BLaER1 treated with 17β-estradiol and CSF1 and Interleukin-3, amounts not matched to agents 10 nM and 100 nM (cell line): ENCODE measurements at regions not wholly inside any gene's neighbourhood (a gene's known extent, or its start where the extent isn't known, plus 50 kb on each side); places are given as distances from the start of the nearest gene placed in this dataset.

Experiments
- H3K27ac ChIP-seq, 11 experiments: shearing (Covaris generic); formaldehyde crosslinking; 2 replicates each; pipeline ENCODE4 v1.8.1; 2022
- H3K27me3 ChIP-seq, 11 experiments: shearing (Covaris generic); formaldehyde crosslinking; 2 replicates each; pipeline ENCODE4 v1.8.1; 2022
- H3K36me3 ChIP-seq, 11 experiments: shearing (Covaris generic); formaldehyde crosslinking; 2 replicates each; pipeline ENCODE4 v1.8.1; 2022
- H3K4me1 ChIP-seq, 10 experiments: shearing (Covaris generic); formaldehyde crosslinking; 2 replicates each; pipeline ENCODE4 v1.8.1; 2022
- H3K4me2 ChIP-seq, 11 experiments: shearing (Covaris generic); formaldehyde crosslinking; 2 replicates each; pipeline ENCODE4 v1.8.1; 2022
- H3K4me3 ChIP-seq, 10 experiments: shearing (Covaris generic); formaldehyde crosslinking; 2 replicates each; pipeline ENCODE4 v1.8.1; 2022
- H3K9ac ChIP-seq, 11 experiments: shearing (Covaris generic); formaldehyde crosslinking; 2 replicates each; pipeline ENCODE4 v1.8.1; 2022
- H3K9me3 ChIP-seq, 11 experiments: shearing (Covaris generic); formaldehyde crosslinking; replicated peaks in 1 of 11; 2 replicates each; pipeline ENCODE4 v1.8.1; 2022
- H4K20me1 ChIP-seq, 11 experiments: shearing (Covaris generic); formaldehyde crosslinking; 2 replicates each; pipeline ENCODE4 v1.8.1; 2022
- Cebpa-rat ChIP-seq, 11 experiments: shearing (Covaris generic); IDR thresholded peaks; 2 replicates each; pipeline ENCODE4 v1.8.1; 2022

DNA sequence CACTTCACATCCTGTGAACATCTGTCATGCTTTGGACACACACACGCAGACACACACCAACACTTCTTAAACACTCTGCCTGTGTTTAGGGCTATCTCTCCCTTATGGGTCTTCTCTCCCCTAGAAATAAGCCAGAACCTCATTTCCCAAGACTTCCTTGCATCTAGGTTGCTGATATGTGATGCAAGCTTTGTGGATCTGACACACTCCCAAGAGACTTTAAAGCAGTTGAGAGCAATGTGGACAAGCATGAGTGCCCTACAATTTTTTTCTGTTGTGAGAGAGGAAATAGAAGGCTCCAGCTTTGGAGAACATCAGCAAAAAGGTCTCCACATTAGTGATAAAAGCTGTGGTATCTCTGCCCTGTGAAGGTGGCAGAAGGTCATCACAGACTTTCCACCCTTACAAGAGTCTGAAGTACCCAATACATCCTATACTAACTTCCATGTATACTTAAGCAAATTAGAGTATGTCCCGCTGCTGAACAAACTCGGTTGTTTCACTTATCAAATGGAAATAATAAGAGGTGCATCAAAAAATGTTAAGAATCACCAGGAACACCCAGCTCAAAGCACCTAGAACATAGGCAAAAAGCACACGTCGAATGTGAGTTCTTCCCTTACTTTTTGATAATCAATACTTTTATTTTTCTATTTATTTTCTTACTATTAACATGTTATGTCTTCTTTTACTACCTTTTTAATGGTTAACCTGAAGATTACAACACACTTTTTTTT, 267.6 kb downstream of the SETD4 start:
- H3K4me2 ChIP-seq = peak overlapping the region; percentile 3 to 80 (median 69); a peak in 21 of 22 replicates
- peaks cover 12 to 35% (median 29%) of the 10 kb centered on the region in 10 experiments for H3K4me1 ChIP-seq
- peaks cover 10 to 38% (median 25%) of the 10 kb centered on the region in 11 experiments for H3K9me3 ChIP-seq
- H3K27me3 ChIP-seq = no peaks in the 10 kb centered on the region
- H3K9ac ChIP-seq = peak overlapping the region in 8 of 11 experiments; percentile 48 to 78 (median 68); a peak in 16 of 22 replicates
- H3K36me3 ChIP-seq = no peaks in the 10 kb centered on the region
- H3K4me3 ChIP-seq = peak overlapping the region in 1 of 10 experiments; percentile 29; a peak in 1 of 20 replicates
- peak overlapping the region in 8 of 11 experiments; percentile 73 to 94 (median 87); a peak in 17 of 22 replicates for H3K27ac ChIP-seq
- H4K20me1 ChIP-seq = no peaks in the 10 kb centered on the region
- TF ChIP-seq Cebpa-rat (IDR thresholded peaks at IDR 0.05) = peak in 8 of 11 experiments; percentile 69 to 97 (median 93); a peak in 15 of 22 replicates

DNA sequence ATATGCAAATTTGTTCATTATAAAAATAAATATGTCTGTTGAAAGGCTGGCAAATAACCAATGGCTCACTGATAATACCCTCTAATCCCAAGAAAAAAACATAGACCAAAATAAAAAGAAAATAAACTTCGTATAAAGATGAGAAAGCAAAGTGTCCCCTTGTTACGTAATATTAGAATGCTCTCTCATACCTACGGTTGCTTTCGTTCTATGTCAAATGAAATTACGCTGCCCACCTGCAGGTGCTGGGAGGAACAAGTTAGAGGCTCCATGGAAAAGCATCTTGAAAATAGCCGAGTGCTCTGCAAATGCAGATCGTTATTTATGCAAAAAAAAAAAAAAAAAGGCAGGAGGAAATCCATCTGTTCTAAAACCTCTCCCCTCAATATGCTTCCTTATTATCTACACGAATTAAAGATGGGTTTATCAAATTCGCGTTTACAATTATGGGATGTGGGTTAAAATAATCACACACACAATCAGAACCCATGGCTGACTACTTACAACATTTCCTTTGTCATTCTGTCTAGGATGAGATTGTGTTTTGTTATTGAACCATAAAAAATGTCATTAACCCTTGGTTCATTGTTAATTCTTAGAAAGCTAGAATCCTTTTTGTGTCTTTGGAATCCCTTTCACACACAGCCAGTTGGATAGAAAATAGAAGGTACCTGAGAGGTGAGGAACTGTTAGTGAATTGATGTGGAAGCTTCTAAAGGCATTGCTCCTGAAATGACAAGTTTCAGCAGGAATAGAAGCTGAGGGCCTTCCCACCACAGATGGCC, 268.6 kb downstream of the SETD4 start:
- no peaks in the 10 kb centered on the region for H3K36me3 ChIP-seq
- H3K4me1 ChIP-seq = peaks cover 12 to 35% (median 29%) of the 10 kb centered on the region in 10 experiments
- TF ChIP-seq Cebpa-rat (IDR thresholded peaks at IDR 0.05) = peak in 3 of 11 experiments; percentile 41 to 60 (median 44); a peak in 2 of 22 replicates
- no peaks in the 10 kb centered on the region for H4K20me1 ChIP-seq
- peak overlapping the region in 8 of 11 experiments; percentile 73 to 94 (median 87); a peak in 16 of 22 replicates for H3K27ac ChIP-seq
- H3K4me3 ChIP-seq = no peak overlapping the region
- peak overlapping the region; percentile 3 to 80 (median 69); a peak in 20 of 22 replicates for H3K4me2 ChIP-seq
- no peaks in the 10 kb centered on the region for H3K27me3 ChIP-seq
- H3K9ac ChIP-seq = peak overlapping the region in 8 of 11 experiments; percentile 48 to 78 (median 68); a peak in 16 of 22 replicates
- peaks cover 14 to 38% (median 27%) of the 10 kb centered on the region in 11 experiments for H3K9me3 ChIP-seq

DNA sequence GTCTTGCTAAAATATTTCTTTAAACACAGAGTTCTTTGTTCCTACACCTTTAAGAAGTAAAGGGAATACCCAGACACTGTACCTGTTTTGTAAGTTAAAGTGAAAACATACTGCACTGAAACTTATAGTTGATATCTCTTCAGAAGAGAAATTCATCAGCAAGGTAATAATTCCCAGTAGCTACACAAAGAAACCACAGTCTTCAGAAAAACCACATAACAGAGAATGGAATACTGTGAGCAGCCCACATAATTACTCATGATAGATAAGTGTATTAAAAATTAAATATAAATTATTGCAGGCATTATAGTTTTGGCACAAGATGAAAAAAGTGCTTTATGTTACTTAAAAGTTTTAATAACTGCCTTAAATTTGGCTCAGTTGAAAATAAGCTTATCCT, 276.6 kb downstream of the SETD4 start:
- no peaks in the 10 kb centered on the region for H4K20me1 ChIP-seq
- no peaks in the 10 kb centered on the region for H3K36me3 ChIP-seq
- H3K9me3 ChIP-seq = peaks cover 0 to 10% (median 4%) of the 10 kb centered on the region in 11 experiments; a peak in 13 of 22 replicates
- H3K4me3 ChIP-seq = no peak overlapping the region
- no peak overlapping the region for H3K9ac ChIP-seq
- H3K27me3 ChIP-seq = no peaks in the 10 kb centered on the region
- H3K27ac ChIP-seq = no peak overlapping the region
- TF ChIP-seq Cebpa-rat (IDR thresholded peaks at IDR 0.05) = no peak
- no peak overlapping the region for H3K4me2 ChIP-seq
- peaks cover 16 to 20% (median 18%) of the 10 kb centered on the region in 10 experiments for H3K4me1 ChIP-seq

DNA sequence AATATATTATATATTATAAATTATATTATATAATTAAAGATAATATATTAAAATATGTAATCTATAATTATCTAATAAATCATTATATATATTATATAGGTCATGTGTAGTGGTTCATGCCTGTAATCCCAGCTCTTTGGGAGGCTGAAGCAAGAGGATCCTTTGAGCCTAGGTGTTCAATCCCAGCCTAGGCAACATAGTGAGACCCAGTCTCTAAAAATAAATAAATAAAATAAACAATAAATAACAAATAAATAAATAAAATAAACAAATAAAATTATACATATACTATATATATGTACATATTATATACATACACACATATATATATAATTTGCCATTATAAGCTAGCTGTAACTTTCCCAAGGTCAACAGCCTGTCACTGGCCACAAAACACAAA, 277.7 kb downstream of the SETD4 start:
- Histone ChIP-seq H3K27me3 (no peaks in the 10 kb centered on the region), H4K20me1 (no peaks in the 10 kb centered on the region), H3K4me1 (peaks cover 16 to 20% (median 18%) of the 10 kb centered on the region in 10 experiments), H3K27ac (no peak overlapping the region), H3K4me2 (no peak overlapping the region), H3K9me3 (peaks cover 0 to 18% (median 12%) of the 10 kb centered on the region in 11 experiments; a peak in 16 of 22 replicates), H3K9ac (no peak overlapping the region), H3K36me3 (no peaks in the 10 kb centered on the region), H3K4me3 (no peak overlapping the region)
- TF ChIP-seq Cebpa-rat (IDR thresholded peaks at IDR 0.05) = no peak

DNA sequence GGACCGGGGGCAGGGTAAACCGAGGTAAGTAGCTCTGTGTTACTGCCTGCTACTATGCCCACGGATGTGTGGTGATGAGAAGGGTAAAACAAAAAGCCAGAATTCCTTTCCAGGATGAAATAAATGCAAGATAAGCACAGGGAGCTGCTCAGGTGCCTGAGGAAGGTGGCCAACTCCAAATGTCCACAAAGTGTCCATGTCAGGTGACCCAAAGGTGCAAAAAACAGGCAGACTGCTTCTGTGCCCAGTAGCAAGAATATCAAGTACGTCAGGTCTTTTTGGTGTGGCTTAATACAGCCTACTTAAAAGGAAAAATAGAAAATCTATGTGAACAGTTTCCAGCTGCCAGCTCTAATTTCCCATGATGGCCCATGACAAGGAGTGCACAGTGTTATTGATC, 279.3 kb downstream of the SETD4 start:
- peak overlapping the region in 4 of 11 experiments; percentile 6 to 45 (median 38); a peak in 1 of 22 replicates for H3K27ac ChIP-seq

DNA sequence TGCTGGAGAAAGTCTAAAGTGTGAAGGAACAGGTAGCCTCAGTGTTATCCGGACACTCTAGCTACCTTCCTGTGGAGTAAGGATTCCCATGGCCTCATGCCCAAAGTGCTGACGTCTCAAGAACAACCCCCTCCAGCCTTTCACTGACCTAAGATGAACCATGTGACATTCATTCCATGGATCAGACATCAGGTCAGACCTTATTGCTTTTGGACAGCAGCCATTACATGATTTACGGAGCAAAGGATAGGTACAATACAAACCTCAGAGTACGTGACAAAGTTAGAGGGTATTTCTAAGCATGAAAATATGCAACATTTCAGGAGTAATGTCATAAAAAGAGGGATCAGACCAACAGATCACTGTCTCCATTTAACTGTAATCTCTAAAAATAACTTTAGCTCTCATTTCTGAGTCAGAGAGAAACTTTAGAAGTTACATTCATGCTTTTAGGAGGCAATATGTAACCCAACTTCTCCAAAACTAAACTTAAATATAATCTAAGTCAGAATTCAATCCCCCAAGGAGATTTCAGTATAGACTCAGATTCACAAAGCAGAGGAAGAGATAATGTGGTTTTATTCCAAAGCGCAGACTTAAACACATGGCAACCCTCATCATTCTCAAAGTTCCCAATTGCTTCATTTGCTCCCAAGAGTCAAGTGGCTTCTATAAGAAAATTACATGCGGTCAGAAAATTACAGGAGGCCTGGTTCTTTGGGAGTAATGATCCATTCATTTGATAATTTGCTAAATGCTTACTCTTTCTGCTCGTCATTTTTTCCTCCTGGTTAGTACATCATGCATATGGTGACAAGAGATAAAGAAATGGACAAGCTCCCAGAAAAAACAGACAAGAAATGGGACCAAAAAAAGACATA, 280.4 kb downstream of the SETD4 start:
- no peak for TF ChIP-seq Cebpa-rat (IDR thresholded peaks at IDR 0.05)
- peaks cover 0 to 17% (median 14%) of the 10 kb centered on the region in 11 experiments; a peak in 14 of 22 replicates for H3K9me3 ChIP-seq

More for the DNA sequence above, 279.3 kb downstream of the SETD4 start:
- Histone ChIP-seq H3K4me3 (no peak overlapping the region), H3K27me3 (no peaks in the 10 kb centered on the region), H3K9me3 (peaks cover 0 to 17% (median 14%) of the 10 kb centered on the region in 11 experiments; a peak in 14 of 22 replicates), H3K9ac (no peak overlapping the region), H3K4me2 (peak overlapping the region in 9 of 11 experiments; percentile 38 to 59 (median 51); a peak in 18 of 22 replicates), H4K20me1 (no peaks in the 10 kb centered on the region), H3K4me1 (peaks cover 16 to 20% (median 18%) of the 10 kb centered on the region in 10 experiments), H3K36me3 (no peaks in the 10 kb centered on the region)
- TF ChIP-seq Cebpa-rat (IDR thresholded peaks at IDR 0.05) = no peak

DNA sequence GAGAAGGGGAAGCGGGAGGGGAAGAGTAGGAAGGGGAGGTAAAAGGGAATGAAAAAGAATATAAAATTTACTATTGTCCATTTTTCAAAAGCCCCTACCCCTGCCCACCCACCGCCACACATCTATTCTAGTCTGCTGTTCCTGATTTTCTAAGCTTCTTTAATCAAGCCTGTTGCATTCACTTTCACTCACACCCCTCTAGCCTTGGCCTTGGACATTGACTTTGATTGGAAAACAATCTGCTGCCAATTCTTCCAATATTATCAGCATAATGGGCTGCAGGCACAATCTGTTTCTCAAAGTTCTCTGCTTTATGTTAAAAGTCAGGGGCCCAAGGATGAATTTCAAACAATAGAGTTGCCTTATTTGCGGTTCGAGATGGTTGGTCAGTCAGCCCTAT, 281.2 kb downstream of the SETD4 start:
- H3K4me1 ChIP-seq = peaks cover 16 to 20% (median 18%) of the 10 kb centered on the region in 10 experiments
- peaks cover 0 to 17% (median 14%) of the 10 kb centered on the region in 11 experiments; a peak in 14 of 22 replicates for H3K9me3 ChIP-seq
- no peaks in the 10 kb centered on the region for H4K20me1 ChIP-seq
- H3K9ac ChIP-seq = no peak overlapping the region
- H3K36me3 ChIP-seq = no peaks in the 10 kb centered on the region
- H3K4me3 ChIP-seq = no peak overlapping the region
- H3K27me3 ChIP-seq = no peaks in the 10 kb centered on the region
- peak overlapping the region in 5 of 11 experiments; percentile 40 to 61 (median 45); a peak in 6 of 22 replicates for H3K27ac ChIP-seq
- H3K4me2 ChIP-seq = peak overlapping the region; percentile 38 to 59 (median 51); a peak in 13 of 22 replicates
- no peak for TF ChIP-seq Cebpa-rat (IDR thresholded peaks at IDR 0.05)

More for the DNA sequence above, 280.4 kb downstream of the SETD4 start:
- Histone ChIP-seq H3K4me2 (peak overlapping the region; percentile 38 to 59 (median 51)), H3K27me3 (no peaks in the 10 kb centered on the region), H3K36me3 (no peaks in the 10 kb centered on the region), H3K4me3 (no peak overlapping the region), H3K27ac (peak overlapping the region in 10 of 11 experiments; percentile 12 to 61 (median 38); a peak in 13 of 22 replicates), H3K9ac (no peak overlapping the region), H4K20me1 (no peaks in the 10 kb centered on the region), H3K4me1 (peaks cover 16 to 20% (median 18%) of the 10 kb centered on the region in 10 experiments)

DNA sequence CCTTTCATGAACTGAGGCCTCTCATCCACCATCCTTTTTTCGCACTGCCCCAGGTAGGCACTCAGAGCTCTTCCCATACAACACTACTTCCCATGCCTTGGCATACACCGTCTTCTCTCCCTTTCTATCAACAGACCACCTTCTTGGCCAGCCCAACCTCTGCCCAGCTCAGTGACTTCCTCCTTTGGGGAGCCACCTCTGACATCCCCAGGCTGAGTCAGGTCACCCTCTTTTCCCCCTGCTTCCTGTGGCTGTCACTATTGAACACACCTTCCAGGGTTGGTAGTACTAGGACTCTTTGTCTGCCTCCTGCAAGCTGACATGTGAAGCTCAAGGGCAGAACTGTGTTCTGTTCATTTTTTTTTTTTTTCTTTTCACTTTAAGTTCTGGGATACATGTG, 283.2 kb downstream of the SETD4 start:
- peaks cover 16 to 20% (median 18%) of the 10 kb centered on the region in 10 experiments for H3K4me1 ChIP-seq
- H3K4me3 ChIP-seq = no peak overlapping the region
- H3K4me2 ChIP-seq = no peak overlapping the region
- H3K9ac ChIP-seq = no peak overlapping the region
- no peaks in the 10 kb centered on the region for H4K20me1 ChIP-seq
- peaks cover 0 to 17% (median 11%) of the 10 kb centered on the region in 11 experiments; a peak in 14 of 22 replicates for H3K9me3 ChIP-seq
- TF ChIP-seq Cebpa-rat (IDR thresholded peaks at IDR 0.05) = no peak
- H3K27ac ChIP-seq = no peak overlapping the region
- no peaks in the 10 kb centered on the region for H3K27me3 ChIP-seq
- H3K36me3 ChIP-seq = no peaks in the 10 kb centered on the region
